Epidermal melanocyte (primary cell): ENCODE measurements at regions not wholly inside any gene's neighbourhood (a gene's known extent, or its start where the extent isn't known, plus 50 kb on each side); places are given as distances from the start of the nearest gene placed in this dataset.

Experiments used
- DNase-seq: peaks from one replicate; pipeline ENCODE4 v3.0.0; 2011; ENCODE audit warnings: low spot score; ENCODE audit not compliant: insufficient read length

- DNase-seq: no peak
These were observed 133.7 kb downstream of the AEBP2 start for GRCh38 chr12:19572920-19573558.

- no peak for DNase-seq
These were observed 134.6 kb downstream of the AEBP2 start for GRCh38 chr12:19573866-19574265.

- DNase-seq: no peak
These were observed 135.3 kb downstream of the AEBP2 start for GRCh38 chr12:19574601-19575000.

- DNase-seq: no peak
These were observed 136.3 kb downstream of the AEBP2 start for GRCh38 chr12:19575337-19576243.

- no peak for DNase-seq
These were observed 137.4 kb downstream of the AEBP2 start for GRCh38 chr12:19576506-19577280.

GRCh38 chr12:19577281-19577530 is 137.9 kb downstream of the AEBP2 start:
- DNase-seq: no peak

GRCh38 chr12:19584732-19585131 is 145.4 kb downstream of the AEBP2 start:
- DNase-seq: no peak

- DNase-seq: no peak
These were observed 149.7 kb downstream of the AEBP2 start for GRCh38 chr12:19588951-19589350.

- no peak for DNase-seq
These were observed 152.7 kb downstream of the AEBP2 start for GRCh38 chr12:19591951-19592350.

- no peak for DNase-seq
These were observed 157.3 kb downstream of the AEBP2 start for GRCh38 chr12:19596434-19597166.

- DNase-seq: no peak
These were observed 158.1 kb downstream of the AEBP2 start for GRCh38 chr12:19597167-19598026.

GRCh38 chr12:19605720-19606119 is 166.4 kb downstream of the AEBP2 start:
- DNase-seq: no peak

GRCh38 chr12:19608039-19608438 is 168.7 kb downstream of the AEBP2 start:
- no peak for DNase-seq

GRCh38 chr12:19613051-19613535 is 173.8 kb downstream of the AEBP2 start:
- DNase-seq: no peak

GRCh38 chr12:19614601-19615383 is 175.5 kb downstream of the AEBP2 start:
- DNase-seq: no peak

- no peak for DNase-seq
These were observed 176.1 kb downstream of the AEBP2 start for GRCh38 chr12:19615384-19615725.

GRCh38 chr12:19616781-19617180 is 177.5 kb downstream of the AEBP2 start:
- no peak for DNase-seq

- DNase-seq: no peak
These were observed 180.9 kb downstream of the AEBP2 start for GRCh38 chr12:19620222-19620621.

- DNase-seq: no peak
These were observed 184.6 kb downstream of the AEBP2 start for GRCh38 chr12:19623751-19624399.
